HEK293 (cell line): ENCODE measurements at regions not wholly inside any gene's neighbourhood (a gene's known extent, or its start where the extent isn't known, plus 50 kb on each side); places are given as distances from the start of the nearest gene placed in this dataset.

ENCODE experiments used
- CTCF ChIA-PET: fragments of 350-600 bp; formaldehyde crosslinking; extraction: SDS; loops from one replicate; lab custom pipeline; 2021; ENCODE audit warnings: antibody characterized with exemption; lab: Yijun Ruan, JAX
- POLR2A ChIA-PET: fragments of 300-600 bp; formaldehyde crosslinking; extraction: SDS; loops from one replicate; lab custom pipeline; 2020; ENCODE audit warnings: antibody characterized with exemption, inconsistent platforms; lab: Yijun Ruan, JAX
- H3K27ac ChIP-seq: fragments of 200-500 bp; sonication (Bioruptor generic); 2 replicates; pipeline ENCODE4 v1.5.1; 2014; ENCODE audit warnings: low read depth, low read length, control low read depth, inconsistent platforms; ENCODE audit errors: extremely low read depth
- H3K36me3 ChIP-seq, 2 experiments: fragments of 200-500 bp in 1 of 2; sonication (Bioruptor generic) in 1 of 2; 1 replicate in 1 of 2; 2 replicates in 1 of 2; pipeline ENCODE4 v1.5.1; 2014 to 2017; ENCODE audit warnings: inconsistent platforms in 2 of 2, low read length in 2 of 2; ENCODE audit not compliant: control insufficient read depth in 2 of 2, insufficient read depth in 1 of 2
- H3K4me1 ChIP-seq: fragments of 200-500 bp; sonication (Bioruptor generic); 2 replicates; pipeline ENCODE4 v1.5.1; 2014; ENCODE audit warnings: mild to moderate bottlenecking, low read length, inconsistent platforms; ENCODE audit not compliant: control insufficient read depth, insufficient read depth
- H3K4me3 ChIP-seq: 2 replicates; pipeline ENCODE4 v1.5.1; 2011; ENCODE audit warnings: low read depth, mild to moderate bottlenecking, control low read depth, low read length, moderate library complexity
- H3K9me3 ChIP-seq: fragments of 200-500 bp; sonication (Bioruptor generic); 2 replicates; pipeline ENCODE4 v1.5.1; 2014; ENCODE audit warnings: low read depth, low read length, inconsistent platforms; ENCODE audit not compliant: control insufficient read depth, insufficient read depth
- ATF2 ChIP-seq: fragments of 450-650 bp; formaldehyde crosslinking; IDR thresholded peaks from 2 replicates; pipeline ENCODE4 v1.5.1; 2016; ENCODE audit warnings: missing biosample characterization, missing genetic modification characterization, low read depth
- BCL6B ChIP-seq: fragments of 450-650 bp; formaldehyde crosslinking; IDR thresholded peaks from 2 replicates; pipeline ENCODE4 v1.5.1; 2017; ENCODE audit warnings: missing biosample characterization, missing genetic modification characterization
- GFI1B ChIP-seq: fragments of 450-650 bp; formaldehyde crosslinking; IDR thresholded peaks from 2 replicates; pipeline ENCODE4 v1.5.1; 2016; ENCODE audit warnings: missing biosample characterization, missing genetic modification characterization
- GLI4 ChIP-seq: fragments of 450-650 bp; formaldehyde crosslinking; IDR thresholded peaks from 2 replicates; pipeline ENCODE4 v1.5.1; 2016; ENCODE audit warnings: missing biosample characterization, missing genetic modification characterization
- HIC1 ChIP-seq: fragments of 450-650 bp; formaldehyde crosslinking; IDR thresholded peaks from 2 replicates; pipeline ENCODE4 v1.5.1; 2016; ENCODE audit warnings: missing biosample characterization, missing genetic modification characterization
- HOXD13 ChIP-seq: sonication (generic); formaldehyde crosslinking; IDR thresholded peaks from 2 replicates; pipeline ENCODE4 v1.8.0; 2022; ENCODE audit warnings: missing genetic modification reagents, borderline replicate concordance
- INSM2 ChIP-seq: fragments of 450-650 bp; formaldehyde crosslinking; IDR thresholded peaks from 2 replicates; pipeline ENCODE4 v1.5.1; 2016; ENCODE audit warnings: missing biosample characterization, missing genetic modification characterization
- TSHZ1 ChIP-seq: fragments of 450-650 bp; formaldehyde crosslinking; IDR thresholded peaks from 2 replicates; pipeline ENCODE4 v1.5.1; 2016; ENCODE audit warnings: missing biosample characterization, missing genetic modification characterization, borderline replicate concordance
- ZBTB21 ChIP-seq: fragments of 450-650 bp; formaldehyde crosslinking; IDR thresholded peaks from 2 replicates; pipeline ENCODE4 v1.5.1; 2017; ENCODE audit warnings: missing biosample characterization, missing genetic modification characterization
- ZNF155 ChIP-seq: fragments of 450-650 bp; formaldehyde crosslinking; IDR thresholded peaks from 2 replicates; pipeline ENCODE4 v1.5.1; 2016; ENCODE audit warnings: missing biosample characterization, missing genetic modification characterization
- ZNF174 ChIP-seq: fragments of 450-650 bp; formaldehyde crosslinking; IDR thresholded peaks from 2 replicates; pipeline ENCODE4 v1.5.0; 2017; ENCODE audit warnings: missing biosample characterization, mild to moderate bottlenecking, missing genetic modification characterization
- ZNF202 ChIP-seq: fragments of 450-650 bp; formaldehyde crosslinking; IDR thresholded peaks from 2 replicates; pipeline ENCODE4 v1.5.1; 2016; ENCODE audit warnings: missing biosample characterization, missing genetic modification characterization, borderline replicate concordance
- ZNF280C ChIP-seq: fragments of 450-650 bp; formaldehyde crosslinking; IDR thresholded peaks from 2 replicates; pipeline ENCODE4 v1.5.1; 2016; ENCODE audit warnings: missing biosample characterization, missing genetic modification characterization
- ZNF391 ChIP-seq: fragments of 450-650 bp; formaldehyde crosslinking; IDR thresholded peaks from 2 replicates; pipeline ENCODE4 v1.5.1; 2016; ENCODE audit warnings: low read depth, missing biosample characterization, missing genetic modification characterization, borderline replicate concordance
- ZNF600 ChIP-seq: fragments of 450-650 bp; formaldehyde crosslinking; IDR thresholded peaks from 2 replicates; pipeline ENCODE4 v1.5.1; 2016; ENCODE audit warnings: missing biosample characterization, missing genetic modification characterization
- ZNF639 ChIP-seq: fragments of 450-650 bp; formaldehyde crosslinking; IDR thresholded peaks from 2 replicates; pipeline ENCODE4 v1.5.1; 2016; ENCODE audit warnings: missing biosample characterization, missing genetic modification characterization
- ZNF660 ChIP-seq: fragments of 450-650 bp; IDR thresholded peaks from 2 replicates; pipeline ENCODE4 v1.5.1; 2018; ENCODE audit warnings: missing biosample characterization, mild to moderate bottlenecking, missing genetic modification characterization

GRCh38 chr1:63155437-63155836 is 166.9 kb upstream of the FOXD3 start:
- ChIA-PET CTCF (interaction anchor here (0.6 to 1.6 kb wide), 3 partner anchors 11 to 284 kb away, joined by 3 to 6 read pairs (median 3); no protein-coding TSS in a partner anchor), POLR2A (no interaction called here)
- no peak overlapping the region for H3K27ac ChIP-seq
- H3K4me3 ChIP-seq: no peak overlapping the region
- H3K4me1 ChIP-seq: no peaks in the 10 kb centered on the region
- H3K36me3 ChIP-seq: no peaks in the 10 kb centered on the region
- no peaks in the 10 kb centered on the region for H3K9me3 ChIP-seq
- TF ChIP-seq HOXD13 (no peak), ZNF660 (no peak), HIC1 (tag by site-specific recombination) (peak; percentile 16; the same call in 1 of the 2 replicates), ZBTB21 (no peak)

GRCh38 chr1:63157085-63157484 is 165.3 kb upstream of the FOXD3 start:
- no peaks in the 10 kb centered on the region for H3K4me1 ChIP-seq
- no peak overlapping the region for H3K27ac ChIP-seq
- no peaks in the 10 kb centered on the region for H3K9me3 ChIP-seq
- ChIA-PET POLR2A (no interaction called here), CTCF (interaction anchor here (0.6 to 1.3 kb wide), 2 partner anchors 8 to 649 kb away, joined by 4 read pairs; no protein-coding TSS in a partner anchor)
- TF ChIP-seq ATF2 (peak; percentile 79), GLI4 (tag by site-specific recombination) (no peak)
- no peaks in the 10 kb centered on the region for H3K36me3 ChIP-seq
- H3K4me3 ChIP-seq: no peak overlapping the region

GRCh38 chr1:63169057-63169456 is 153.3 kb upstream of the FOXD3 start:
- Histone ChIP-seq H3K27ac (no peak overlapping the region), H3K36me3 (no peaks in the 10 kb centered on the region), H3K4me3 (no peak overlapping the region), H3K9me3 (no peaks in the 10 kb centered on the region), H3K4me1 (peaks cover 5% of the 10 kb centered on the region; the same call in 1 of the 2 replicates)
- ChIA-PET CTCF (interaction anchor here (0.9 to 2.4 kb wide), 3 partner anchors 19 to 198 kb away, joined by 3 to 7 read pairs (median 3); no protein-coding TSS in a partner anchor), POLR2A (no interaction called here)
- TF ChIP-seq ZNF600 (no peak), ZNF639 (tag by site-specific recombination) (no peak), BCL6B (tag by site-specific recombination) (no peak), ZNF174 (tag by site-specific recombination) (no peak), ZNF280C (tag by site-specific recombination) (no peak), ZNF155 (tag by site-specific recombination) (no peak), ZNF391 (tag by site-specific recombination) (no peak), GFI1B (tag by site-specific recombination) (no peak), TSHZ1 (tag by site-specific recombination) (no peak), INSM2 (tag by site-specific recombination) (no peak), ZNF202 (tag by site-specific recombination) (no peak)
